H9 (cell line): ENCODE measurements at regions not wholly inside any gene's neighbourhood (a gene's known extent, or its start where the extent isn't known, plus 50 kb on each side); places are given as distances from the start of the nearest gene placed in this dataset.

Experiments
- DNase-seq: peaks from one replicate; pipeline ENCODE4 v3.0.0-alpha.2; 2017
- H2AFZ ChIP-seq: one replicate; pipeline ENCODE4 v1.6.1; 2013; ENCODE audit warnings: mild to moderate bottlenecking, low read length, control low read depth, moderate library complexity
- H2AK5ac ChIP-seq: 2 replicates; pipeline ENCODE4 v1.6.1; 2013; ENCODE audit warnings: low read length, control low read depth, mixed read lengths; ENCODE audit not compliant: insufficient read length
- H2BK120ac ChIP-seq: one replicate; pipeline ENCODE4 v1.6.1; 2013; ENCODE audit warnings: low read depth, mild to moderate bottlenecking, low read length, control low read depth, inconsistent platforms; ENCODE audit not compliant: poor library complexity, severe bottlenecking
- H2BK12ac ChIP-seq: 2 replicates; pipeline ENCODE4 v1.6.1; 2013; ENCODE audit warnings: low read length, control low read depth, mixed read lengths, low read depth; ENCODE audit not compliant: insufficient read length
- H2BK15ac ChIP-seq: 2 replicates; pipeline ENCODE4 v1.6.1; 2013; ENCODE audit warnings: low read depth, low read length, control low read depth
- H2BK20ac ChIP-seq: one replicate; pipeline ENCODE4 v1.6.1; 2013; ENCODE audit warnings: low read depth, mild to moderate bottlenecking, low read length, control low read depth, inconsistent platforms; ENCODE audit not compliant: poor library complexity, severe bottlenecking
- H2BK5ac ChIP-seq: 2 replicates; pipeline ENCODE4 v1.6.1; 2013; ENCODE audit warnings: low read length, control low read depth, mixed read lengths; ENCODE audit not compliant: insufficient read length
- H3K14ac ChIP-seq: 2 replicates; pipeline ENCODE4 v1.6.1; 2013; ENCODE audit warnings: low read length, control low read depth; ENCODE audit not compliant: insufficient read depth
- H3K18ac ChIP-seq: 2 replicates; pipeline ENCODE4 v1.6.1; 2013; ENCODE audit warnings: low read depth, mild to moderate bottlenecking, mixed read lengths, low read length, control low read depth; ENCODE audit not compliant: insufficient read length
- H3K23ac ChIP-seq: 2 replicates; pipeline ENCODE4 v1.6.1; 2013; ENCODE audit warnings: low read length, control low read depth, mixed read lengths, low read depth; ENCODE audit not compliant: insufficient read length
- H3K23me2 ChIP-seq: 2 replicates; pipeline ENCODE4 v1.6.1; 2013; ENCODE audit warnings: low read depth, mild to moderate bottlenecking, mixed read lengths, low read length, control low read depth; ENCODE audit not compliant: insufficient read length, poor library complexity, severe bottlenecking
- H3K27ac ChIP-seq: 2 replicates; pipeline ENCODE4 v1.5.1; 2013; ENCODE audit warnings: low read length, control low read depth, mixed read lengths, low read depth; ENCODE audit not compliant: insufficient read length
- H3K27me3 ChIP-seq: 2 replicates; pipeline ENCODE4 v1.6.1; 2013; ENCODE audit warnings: low read length, control low read depth, inconsistent platforms; ENCODE audit not compliant: insufficient read depth
- H3K4ac ChIP-seq: 2 replicates; pipeline ENCODE4 v1.6.1; 2013; ENCODE audit warnings: low read depth, mild to moderate bottlenecking, control low read depth, inconsistent platforms, low read length, moderate library complexity
- H3K4me1 ChIP-seq: 2 replicates; pipeline ENCODE4 v1.6.1; 2013; ENCODE audit warnings: low read length, control low read depth, inconsistent platforms; ENCODE audit not compliant: insufficient read depth
- H3K4me2 ChIP-seq: 2 replicates; pipeline ENCODE4 v1.6.1; 2013; ENCODE audit warnings: low read length, control low read depth, mixed read lengths; ENCODE audit not compliant: insufficient read length, insufficient read depth
- H3K56ac ChIP-seq: 2 replicates; pipeline ENCODE4 v1.6.1; 2013; ENCODE audit warnings: low read depth, mild to moderate bottlenecking, mixed read lengths, low read length, control low read depth; ENCODE audit not compliant: insufficient read length
- H3K79me1 ChIP-seq: 2 replicates; pipeline ENCODE4 v1.6.1; 2013; ENCODE audit warnings: low read depth, mild to moderate bottlenecking, moderate library complexity, low read length, control low read depth, inconsistent platforms; ENCODE audit not compliant: insufficient read depth, poor library complexity, severe bottlenecking
- H3K79me2 ChIP-seq: 2 replicates; pipeline ENCODE4 v1.6.1; 2013; ENCODE audit warnings: low read length, control low read depth, inconsistent platforms; ENCODE audit not compliant: insufficient read depth
- H3K9ac ChIP-seq: 2 replicates; pipeline ENCODE4 v1.6.1; 2013; ENCODE audit warnings: low read length, control low read depth, mixed read lengths; ENCODE audit not compliant: insufficient read length; ENCODE audit errors: extremely low read depth
- H3K9me3 ChIP-seq: one replicate; pipeline ENCODE4 v1.6.1; 2013; ENCODE audit warnings: low read depth, low read length, inconsistent platforms; ENCODE audit not compliant: control insufficient read depth
- H3T11ph ChIP-seq: one replicate; pipeline ENCODE4 v1.6.1; 2013; ENCODE audit warnings: mild to moderate bottlenecking, low read length, control low read depth, inconsistent platforms
- H4K20me1 ChIP-seq: one replicate; pipeline ENCODE4 v1.6.1; 2013; ENCODE audit not compliant: control insufficient read depth, insufficient read length, insufficient read depth
- H4K5ac ChIP-seq: 2 replicates; pipeline ENCODE4 v1.6.1; 2013; ENCODE audit warnings: low read depth, mild to moderate bottlenecking, mixed read lengths, low read length, control low read depth; ENCODE audit not compliant: insufficient read length
- H4K8ac ChIP-seq: replicated peaks from 2 replicates; pipeline ENCODE4 v1.6.1; 2013; ENCODE audit warnings: low read length, control low read depth, mixed read lengths, low read depth; ENCODE audit not compliant: insufficient read length
- H4K91ac ChIP-seq: 2 replicates; pipeline ENCODE4 v1.6.1; 2013; ENCODE audit warnings: low read depth, mild to moderate bottlenecking, moderate library complexity, mixed read lengths, low read length, control low read depth; ENCODE audit not compliant: insufficient read length
- H3K27ac Mint-ChIP-seq, 3 experiments: 2 replicates in 2 of 3; 3 replicates in 1 of 3; pipeline ENCODE4 v1.8.0; 2020 to 2021; ENCODE audit warnings: mixed read lengths in 3 of 3, mild to moderate bottlenecking in 1 of 3, moderate library complexity in 1 of 3
- H3K27me3 Mint-ChIP-seq: 2 replicates; pipeline ENCODE4 v1.8.0; 2021; ENCODE audit warnings: low read depth, mild to moderate bottlenecking, moderate library complexity, mixed read lengths
- H3K36me3 Mint-ChIP-seq, 3 experiments: 2 replicates in 2 of 3; 3 replicates in 1 of 3; pipeline ENCODE4 v1.8.0; 2020 to 2021; ENCODE audit warnings: low read depth in 3 of 3, mixed read lengths in 3 of 3; ENCODE audit not compliant: insufficient read depth in 1 of 3
- H3K4me1 Mint-ChIP-seq, 2 experiments: 2 replicates each; pipeline ENCODE4 v1.8.0; 2020; ENCODE audit warnings: mixed read lengths in 2 of 2
- H3K4me3 Mint-ChIP-seq, 2 experiments: 2 replicates in 1 of 2; 3 replicates in 1 of 2; pipeline ENCODE4 v1.8.0; 2020 to 2021; ENCODE audit warnings: mild to moderate bottlenecking in 2 of 2, mixed read lengths in 2 of 2, moderate library complexity in 1 of 2
- H3K9me3 Mint-ChIP-seq, 2 experiments: 2 replicates in 1 of 2; 3 replicates in 1 of 2; pipeline ENCODE4 v1.8.0; 2020; ENCODE audit warnings: mild to moderate bottlenecking in 2 of 2, mixed read lengths in 2 of 2, moderate library complexity in 1 of 2
- WGBS: extraction: QIAGEN DNeasy Blood & Tissue Kit; methylation state at CpG from one replicate; pipeline ENCODE4 v1.1.7; 2013; ENCODE audit warnings: missing lambda C conversion rate, low lambda C conversion rate, mixed read lengths; ENCODE audit not compliant: insufficient read length; ENCODE audit errors: extremely low coverage; 5-methylcytosine and 5-hydroxymethylcytosine counted together
- TF ChIP-seq, protein P1 (sequence below): fragments of 200-600 bp; sonication (generic); conservative IDR thresholded peaks from 3 replicates; pipeline ENCODE4 v1.8.0; 2021; ENCODE audit warnings: antibody characterized with exemption, mild to moderate bottlenecking

DNA sequence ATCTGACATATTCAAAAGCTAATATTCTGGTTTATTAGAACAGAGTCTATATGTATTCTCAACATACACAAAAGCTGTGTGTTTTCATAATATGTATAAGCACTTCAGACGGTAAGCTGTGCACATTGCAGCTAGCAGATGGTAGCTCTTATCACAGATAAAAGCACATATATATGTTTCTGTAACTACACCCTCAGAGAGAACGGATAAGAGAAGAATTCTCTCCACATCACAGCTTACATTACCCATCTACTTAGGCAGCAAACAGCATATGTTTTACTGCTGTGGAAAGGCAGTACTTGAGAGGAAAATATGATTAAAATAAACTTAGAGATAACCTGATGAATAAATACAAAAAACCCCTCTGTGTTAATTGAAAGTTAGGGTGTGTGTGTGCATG, 450.9 kb upstream of the ZNF608 start:
- H3K23ac ChIP-seq = no peak overlapping the region
- no peak overlapping the region for H2BK5ac ChIP-seq
- H3K4me1 ChIP-seq = peaks cover 4% of the 10 kb centered on the region; the same call in 1 of the 2 replicates
- H3K4me2 ChIP-seq = no peak overlapping the region
- no peak overlapping the region for H2BK12ac ChIP-seq
- H3T11ph ChIP-seq = no peak overlapping the region
- H3K4me3 Mint-ChIP-seq = no peak overlapping the region
- no peaks in the 10 kb centered on the region for H3K27me3 ChIP-seq
- H2BK120ac ChIP-seq = no peak overlapping the region
- peaks cover 6% of the 10 kb centered on the region for H3K23me2 ChIP-seq
- no peaks in the 10 kb centered on the region for H3K27me3 Mint-ChIP-seq
- no peaks in the 10 kb centered on the region for H4K20me1 ChIP-seq
- no peaks in the 10 kb centered on the region for H3K79me1 ChIP-seq
- no CpG with 5 or more reads among the region's 2 CpGs for WGBS
- H2AFZ ChIP-seq = no peak overlapping the region
- H3K79me2 ChIP-seq = no peaks in the 10 kb centered on the region
- no peaks in the 10 kb centered on the region for H3K36me3 Mint-ChIP-seq
- no peak overlapping the region for H3K4ac ChIP-seq
- H4K91ac ChIP-seq = no peak overlapping the region
- H3K4me1 Mint-ChIP-seq = peaks cover 51 to 53% of the 10 kb centered on the region in 2 experiments
- H3K27ac Mint-ChIP-seq = no peak overlapping the region
- no peak overlapping the region for H3K18ac ChIP-seq
- H3K56ac ChIP-seq = no peak overlapping the region
- no peaks in the 10 kb centered on the region for H3K9me3 ChIP-seq
- no peak overlapping the region for H2BK15ac ChIP-seq
- no peaks in the 10 kb centered on the region for H3K9me3 Mint-ChIP-seq
- H2BK20ac ChIP-seq = no peak overlapping the region
- H3K14ac ChIP-seq = no peak overlapping the region
- no peak for DNase-seq
- no peak overlapping the region for H4K5ac ChIP-seq
- TF ChIP-seq, protein P1, sequence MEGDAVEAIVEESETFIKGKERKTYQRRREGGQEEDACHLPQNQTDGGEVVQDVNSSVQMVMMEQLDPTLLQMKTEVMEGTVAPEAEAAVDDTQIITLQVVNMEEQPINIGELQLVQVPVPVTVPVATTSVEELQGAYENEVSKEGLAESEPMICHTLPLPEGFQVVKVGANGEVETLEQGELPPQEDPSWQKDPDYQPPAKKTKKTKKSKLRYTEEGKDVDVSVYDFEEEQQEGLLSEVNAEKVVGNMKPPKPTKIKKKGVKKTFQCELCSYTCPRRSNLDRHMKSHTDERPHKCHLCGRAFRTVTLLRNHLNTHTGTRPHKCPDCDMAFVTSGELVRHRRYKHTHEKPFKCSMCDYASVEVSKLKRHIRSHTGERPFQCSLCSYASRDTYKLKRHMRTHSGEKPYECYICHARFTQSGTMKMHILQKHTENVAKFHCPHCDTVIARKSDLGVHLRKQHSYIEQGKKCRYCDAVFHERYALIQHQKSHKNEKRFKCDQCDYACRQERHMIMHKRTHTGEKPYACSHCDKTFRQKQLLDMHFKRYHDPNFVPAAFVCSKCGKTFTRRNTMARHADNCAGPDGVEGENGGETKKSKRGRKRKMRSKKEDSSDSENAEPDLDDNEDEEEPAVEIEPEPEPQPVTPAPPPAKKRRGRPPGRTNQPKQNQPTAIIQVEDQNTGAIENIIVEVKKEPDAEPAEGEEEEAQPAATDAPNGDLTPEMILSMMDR = no peak
- H4K8ac ChIP-seq = no peak overlapping the region
- H2AK5ac ChIP-seq = no peak overlapping the region
- H3K9ac ChIP-seq = no peak overlapping the region
- no peak overlapping the region for H3K27ac ChIP-seq
